Testis (tissue), 2 donors: ENCODE measurements at regions not wholly inside any gene's neighbourhood (a gene's known extent, or its start where the extent isn't known, plus 50 kb on each side); places are given as distances from the start of the nearest gene placed in this dataset.

Source experiments
- CTCF ChIP-seq, 3 experiments: fragments of 450-650 bp in 2 of 3; fragments of 200-600 bp in 1 of 3; sonication (generic) in 1 of 3; IDR thresholded peaks; one replicate each; pipeline ENCODE4 v1.5.1; 2016 to 2019; ENCODE audit warnings: antibody characterized with exemption in 3 of 3, mild to moderate bottlenecking in 2 of 3, moderate library complexity in 1 of 3
- POLR2A ChIP-seq: fragments of 450-650 bp; IDR thresholded peaks from one replicate; pipeline ENCODE4 v1.6.1; 2017; ENCODE audit warnings: antibody characterized with exemption, mild to moderate bottlenecking, moderate library complexity

GRCh38 chr2:46824611-46825010 is 91.0 kb downstream of the MCFD2 start:
- TF ChIP-seq CTCF (IDR thresholded peaks at IDR 0.05) (no peak), POLR2A (no peak)
